Glutamatergic neuron (in vitro differentiated cells): ENCODE measurements at regions not wholly inside any gene's neighbourhood (a gene's known extent, or its start where the extent isn't known, plus 50 kb on each side); places are given as distances from the start of the nearest gene placed in this dataset.

ENCODE experiments used
- DNase-seq: peaks from one replicate; pipeline ENCODE4 v3.0.0; 2022
- H3K27ac Mint-ChIP-seq: one replicate; pipeline ENCODE4 v1.8.0; 2020; ENCODE audit warnings: mild to moderate bottlenecking, mixed read lengths, inconsistent platforms; ENCODE audit not compliant: unreplicated experiment
- H3K27me3 Mint-ChIP-seq: one replicate; pipeline ENCODE4 v1.8.0; 2020; ENCODE audit warnings: mild to moderate bottlenecking, moderate library complexity, mixed read lengths, inconsistent platforms; ENCODE audit not compliant: unreplicated experiment
- H3K36me3 Mint-ChIP-seq: one replicate; pipeline ENCODE4 v1.8.0; 2020; ENCODE audit warnings: mild to moderate bottlenecking, mixed read lengths, inconsistent platforms; ENCODE audit not compliant: unreplicated experiment
- H3K4me1 Mint-ChIP-seq: one replicate; pipeline ENCODE4 v1.8.0; 2020; ENCODE audit warnings: mild to moderate bottlenecking, low read depth, mixed read lengths, inconsistent platforms; ENCODE audit not compliant: unreplicated experiment
- H3K4me3 Mint-ChIP-seq: one replicate; pipeline ENCODE4 v1.8.0; 2020; ENCODE audit warnings: mild to moderate bottlenecking, mixed read lengths, inconsistent platforms; ENCODE audit not compliant: unreplicated experiment
- H3K9me3 Mint-ChIP-seq: one replicate; pipeline ENCODE4 v1.8.0; 2020; ENCODE audit warnings: mild to moderate bottlenecking, moderate library complexity, mixed read lengths, inconsistent platforms; ENCODE audit not compliant: unreplicated experiment
- CTCF ChIP-seq: fragments of 200-600 bp; sonication (generic); IDR thresholded peaks from one replicate; pipeline ENCODE4 v1.5.0; 2021; ENCODE audit not compliant: partially characterized antibody, unreplicated experiment

GRCh38 chr4:31068257-31069075 is 348.3 kb downstream of the PCDH7 start:
- DNase-seq: no peak
- no peak overlapping the region for H3K4me3 Mint-ChIP-seq
- no peaks in the 10 kb centered on the region for H3K36me3 Mint-ChIP-seq
- no peak for TF ChIP-seq CTCF
- H3K4me1 Mint-ChIP-seq: no peaks in the 10 kb centered on the region
- H3K9me3 Mint-ChIP-seq: no peaks in the 10 kb centered on the region
- peaks cover 2% of the 10 kb centered on the region for H3K27me3 Mint-ChIP-seq
- H3K27ac Mint-ChIP-seq: no peak overlapping the region

- Mint-ChIP-seq H3K4me1 (no peaks in the 10 kb centered on the region), H3K27me3 (peaks cover 2% of the 10 kb centered on the region), H3K27ac (no peak overlapping the region), H3K9me3 (no peaks in the 10 kb centered on the region), H3K36me3 (no peaks in the 10 kb centered on the region), H3K4me3 (no peak overlapping the region)
- no peak for DNase-seq
- TF ChIP-seq CTCF: no peak
Observed at GRCh38 chr4:31069151-31069550, 349.0 kb downstream of the PCDH7 start.

GRCh38 chr4:31071508-31072486 is 351.6 kb downstream of the PCDH7 start:
- Mint-ChIP-seq H3K4me3 (no peak overlapping the region), H3K27me3 (no peaks in the 10 kb centered on the region), H3K27ac (no peak overlapping the region), H3K9me3 (no peaks in the 10 kb centered on the region), H3K4me1 (no peaks in the 10 kb centered on the region), H3K36me3 (no peaks in the 10 kb centered on the region)
- no peak for DNase-seq
- TF ChIP-seq CTCF: no peak

- TF ChIP-seq CTCF: no peak
- H3K9me3 Mint-ChIP-seq: no peaks in the 10 kb centered on the region
- no peak overlapping the region for H3K4me3 Mint-ChIP-seq
- no peak for DNase-seq
- no peaks in the 10 kb centered on the region for H3K36me3 Mint-ChIP-seq
- H3K4me1 Mint-ChIP-seq: no peaks in the 10 kb centered on the region
- H3K27me3 Mint-ChIP-seq: no peaks in the 10 kb centered on the region
- no peak overlapping the region for H3K27ac Mint-ChIP-seq
Observed at GRCh38 chr4:31075969-31076368, 355.8 kb downstream of the PCDH7 start.
